ENCODE measurements at regions not wholly inside any gene's neighbourhood (a gene's known extent, or its start where the extent isn't known, plus 50 kb on each side); places are given as distances from the start of the nearest gene placed in this dataset.
"Not testable (repeated sequence)": the region's sequence is repeated elsewhere in the genome, so short reads cannot be mapped to it uniquely, and the experiment has no call there.

GRCh38 chr6:168960551-168961263, 292.9 kb downstream of the THBS2 start:
- no peak for DNase-seq

GRCh38 chr6:168959696-168960095, 293.9 kb downstream of the THBS2 start:
- DNase-seq: no peak

- DNase-seq: peak; percentile 48
Observed at GRCh38 chr6:168956884-168957730, 296.5 kb downstream of the THBS2 start.

GRCh38 chr6:168956141-168956838, 297.4 kb downstream of the THBS2 start:
- no peak for DNase-seq

- no peak for DNase-seq
Observed at GRCh38 chr6:168953461-168953860, 300.2 kb downstream of the THBS2 start.

- no peak for DNase-seq
Observed at GRCh38 chr6:168951217-168951616, 302.4 kb downstream of the THBS2 start.

- DNase-seq: no peak
Observed at GRCh38 chr6:168950858-168951214, 302.8 kb downstream of the THBS2 start.

GRCh38 chr6:168949981-168950857, 303.4 kb downstream of the THBS2 start:
- no peak for DNase-seq

GRCh38 chr6:168948990-168949531, 304.6 kb downstream of the THBS2 start:
- DNase-seq: no peak

- DNase-seq: no peak
Observed at GRCh38 chr6:168948002-168948401, 305.6 kb downstream of the THBS2 start.

- DNase-seq: no peak
Observed at GRCh38 chr6:168943231-168943905, 310.3 kb downstream of the THBS2 start.

- no peak for DNase-seq
Observed at GRCh38 chr6:168942646-168943045, 311.0 kb downstream of the THBS2 start.

- DNase-seq: no peak
Observed at GRCh38 chr6:168941036-168941435, 312.6 kb downstream of the THBS2 start.

GRCh38 chr6:168939796-168940195, 313.9 kb downstream of the THBS2 start:
- no peak for DNase-seq

GRCh38 chr6:168939041-168939440, 314.6 kb downstream of the THBS2 start:
- no peak for DNase-seq

GRCh38 chr6:168938546-168938945, 315.1 kb downstream of the THBS2 start:
- DNase-seq: no peak

GRCh38 chr6:168937054-168937453, 316.6 kb downstream of the THBS2 start:
- DNase-seq: no peak

- DNase-seq: no peak
Observed at GRCh38 chr6:168935628-168936010, 318.0 kb downstream of the THBS2 start.

- DNase-seq: no peak
Observed at GRCh38 chr6:168934660-168935627, 318.7 kb downstream of the THBS2 start.

- not testable (repeated sequence) for DNase-seq
Observed at GRCh38 chr6:168932171-168932570, 321.5 kb downstream of the THBS2 start.

GRCh38 chr6:168931072-168931471, 322.6 kb downstream of the THBS2 start:
- DNase-seq: not testable (repeated sequence)

All from CD4-positive, alpha-beta T cell treated with Interleukin-15 for 1 hour (primary cell).